Epithelial cell of esophagus (primary cell): ENCODE measurements at regions not wholly inside any gene's neighbourhood (a gene's known extent, or its start where the extent isn't known, plus 50 kb on each side); places are given as distances from the start of the nearest gene placed in this dataset.

Experiments
- DNase-seq: peaks from one replicate; pipeline ENCODE4 v3.0.0; 2010; ENCODE audit warnings: low read depth
- H3K4me3 ChIP-seq: 2 replicates; pipeline ENCODE4 v1.5.1; 2011; ENCODE audit warnings: mild to moderate bottlenecking, low read length, control low read depth
- CTCF ChIP-seq: IDR thresholded peaks from 2 replicates; pipeline ENCODE4 v1.5.1; 2011; ENCODE audit warnings: low read depth, mild to moderate bottlenecking, low read length, control low read depth, inconsistent platforms; ENCODE audit not compliant: insufficient read depth; ENCODE audit errors: missing control alignments

- no peak for TF ChIP-seq CTCF
- H3K4me3 ChIP-seq, result no peak overlapping the region
- DNase-seq, result no peak
Observed at GRCh38 chr4:135948797-135949196, 1583.5 kb downstream of the PCDH18 start.

GRCh38 chr4:135941671-135942070 is 1590.6 kb downstream of the PCDH18 start:
- H3K4me3 ChIP-seq, result no peak overlapping the region
- no peak for TF ChIP-seq CTCF
- DNase-seq, result no peak

- DNase-seq, result no peak
- TF ChIP-seq CTCF, result no peak
- H3K4me3 ChIP-seq, result no peak overlapping the region
Observed at GRCh38 chr4:135934026-135934425, 1598.3 kb downstream of the PCDH18 start.

GRCh38 chr4:135927651-135928050 is 1604.6 kb downstream of the PCDH18 start:
- no peak for TF ChIP-seq CTCF
- no peak overlapping the region for H3K4me3 ChIP-seq
- DNase-seq, result peak; percentile 2

GRCh38 chr4:135921081-135921480 is 1611.2 kb downstream of the PCDH18 start:
- H3K4me3 ChIP-seq, result no peak overlapping the region
- no peak for TF ChIP-seq CTCF
- DNase-seq, result no peak

- no peak for DNase-seq
- H3K4me3 ChIP-seq, result no peak overlapping the region
- TF ChIP-seq CTCF, result no peak
Observed at GRCh38 chr4:135917011-135917410, 1615.3 kb downstream of the PCDH18 start.

- TF ChIP-seq CTCF, result no peak
- no peak for DNase-seq
- H3K4me3 ChIP-seq, result no peak overlapping the region
Observed at GRCh38 chr4:135900956-135901355, 1631.3 kb downstream of the PCDH18 start.
